Subcutaneous abdominal adipose tissue (tissue), 5 donors: ENCODE measurements at regions not wholly inside any gene's neighbourhood (a gene's known extent, or its start where the extent isn't known, plus 50 kb on each side); places are given as distances from the start of the nearest gene placed in this dataset.

Source experiments
- H3K27ac ChIP-seq: one replicate; pipeline ENCODE4 v1.7.0; 2013; ENCODE audit warnings: low read depth, mild to moderate bottlenecking, inconsistent platforms, low read length, moderate library complexity
- H3K27me3 ChIP-seq, 5 donors: one replicate each; pipeline ENCODE4 v1.7.0; 2013; ENCODE audit warnings: low read length in 5 of 5, inconsistent platforms in 1 of 5; ENCODE audit not compliant: control insufficient read depth in 5 of 5, insufficient read depth in 4 of 5
- H3K36me3 ChIP-seq, 5 donors: one replicate each; pipeline ENCODE4 v1.7.0; 2013; ENCODE audit warnings: low read length in 5 of 5; ENCODE audit not compliant: control insufficient read depth in 5 of 5, insufficient read depth in 5 of 5
- H3K4me1 ChIP-seq, 5 donors: one replicate each; pipeline ENCODE4 v1.7.0; 2013; ENCODE audit warnings: low read length in 5 of 5, mild to moderate bottlenecking in 3 of 5, moderate library complexity in 1 of 5; ENCODE audit not compliant: control insufficient read depth in 5 of 5, insufficient read depth in 5 of 5
- H3K4me3 ChIP-seq, 5 donors: one replicate each; pipeline ENCODE4 v1.7.0; 2013; ENCODE audit warnings: low read length in 5 of 5, low read depth in 1 of 5
- H3K9ac ChIP-seq, 5 donors: one replicate each; pipeline ENCODE4 v1.7.0; 2013; ENCODE audit warnings: low read length in 5 of 5, mild to moderate bottlenecking in 4 of 5, moderate library complexity in 3 of 5
- H3K9me3 ChIP-seq, 5 donors: one replicate each; pipeline ENCODE4 v1.7.0; 2013; ENCODE audit warnings: low read length in 5 of 5; ENCODE audit not compliant: control insufficient read depth in 5 of 5
- donor health status: healthy.
- donor health status: healthy.
- donor health status: healthy.
- donor health status: healthy.
- donor health status: healthy.

DNA sequence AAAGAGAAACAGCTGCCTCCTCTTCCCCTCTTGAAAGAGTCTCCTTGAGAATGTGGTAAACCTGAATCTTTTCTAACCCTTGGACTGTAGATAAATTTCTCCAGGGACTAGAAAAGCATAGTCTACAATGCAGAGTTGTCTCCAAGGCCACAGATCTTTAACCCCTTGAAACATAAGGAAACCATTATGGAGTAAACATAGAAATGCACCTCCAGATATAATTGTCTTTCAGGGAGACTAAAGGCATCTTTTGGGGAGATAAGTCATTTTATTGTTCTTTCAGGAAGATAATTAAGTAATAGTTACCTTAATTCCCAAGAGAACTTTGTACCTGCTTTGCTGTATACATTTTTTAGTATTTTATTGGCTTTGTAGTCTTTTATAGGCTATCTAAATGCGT lies 373.6 kb upstream of the GRIA1 start:
- Histone ChIP-seq H3K36me3 (no peaks in the 10 kb centered on the region), H3K27me3 (no peaks in the 10 kb centered on the region), H3K9me3 (no peaks in the 10 kb centered on the region), H3K27ac (no peak overlapping the region), H3K4me1 (no peaks in the 10 kb centered on the region), H3K4me3 (no peak overlapping the region), H3K9ac (no peak overlapping the region)

DNA sequence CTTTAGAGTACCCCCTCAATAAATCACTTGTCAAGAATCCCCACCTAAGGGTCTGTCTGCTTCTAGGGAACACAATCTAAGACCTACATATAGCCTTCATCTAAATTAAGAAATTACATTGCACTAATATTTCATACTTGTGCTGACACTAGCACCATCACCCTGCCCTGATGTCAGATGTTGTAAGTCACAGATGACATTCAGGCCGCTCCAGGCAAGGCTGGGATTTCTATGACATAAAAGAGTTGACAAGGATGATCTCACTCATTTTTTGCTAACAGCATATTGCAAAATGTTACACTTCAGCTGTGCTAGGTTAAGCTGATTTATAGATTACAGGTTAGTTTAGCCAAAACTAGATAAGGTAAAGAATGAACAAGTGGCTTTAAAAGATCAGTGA lies 372.5 kb upstream of the GRIA1 start:
- Histone ChIP-seq H3K9me3 (no peaks in the 10 kb centered on the region), H3K36me3 (no peaks in the 10 kb centered on the region), H3K4me3 (no peak overlapping the region), H3K27ac (no peak overlapping the region), H3K4me1 (no peaks in the 10 kb centered on the region), H3K9ac (no peak overlapping the region), H3K27me3 (no peaks in the 10 kb centered on the region)

DNA sequence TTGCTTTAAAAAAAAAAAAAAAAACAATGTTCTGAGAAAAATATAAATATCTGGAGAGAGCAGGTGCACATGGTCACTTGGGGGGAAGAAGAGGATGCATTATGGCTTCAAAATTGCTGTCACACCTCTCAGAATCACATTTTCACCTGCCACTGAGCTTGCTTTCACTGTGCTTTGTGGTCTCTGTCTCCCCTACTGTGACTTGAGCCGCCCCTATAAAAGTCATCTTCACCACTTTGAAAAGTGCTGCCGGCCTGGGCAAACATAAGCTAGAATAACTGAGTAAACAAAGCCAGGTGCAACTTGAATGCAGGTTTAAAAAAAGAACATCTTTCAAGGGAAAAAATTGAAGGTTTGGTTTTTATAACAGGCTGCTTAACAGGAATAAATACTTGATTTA lies 368.1 kb upstream of the GRIA1 start:
- H3K27me3 ChIP-seq, result no peaks in the 10 kb centered on the region
- no peak overlapping the region for H3K4me3 ChIP-seq
- no peak overlapping the region for H3K27ac ChIP-seq
- no peaks in the 10 kb centered on the region for H3K4me1 ChIP-seq
- no peaks in the 10 kb centered on the region for H3K9me3 ChIP-seq
- H3K36me3 ChIP-seq, result no peaks in the 10 kb centered on the region
- no peak overlapping the region for H3K9ac ChIP-seq

DNA sequence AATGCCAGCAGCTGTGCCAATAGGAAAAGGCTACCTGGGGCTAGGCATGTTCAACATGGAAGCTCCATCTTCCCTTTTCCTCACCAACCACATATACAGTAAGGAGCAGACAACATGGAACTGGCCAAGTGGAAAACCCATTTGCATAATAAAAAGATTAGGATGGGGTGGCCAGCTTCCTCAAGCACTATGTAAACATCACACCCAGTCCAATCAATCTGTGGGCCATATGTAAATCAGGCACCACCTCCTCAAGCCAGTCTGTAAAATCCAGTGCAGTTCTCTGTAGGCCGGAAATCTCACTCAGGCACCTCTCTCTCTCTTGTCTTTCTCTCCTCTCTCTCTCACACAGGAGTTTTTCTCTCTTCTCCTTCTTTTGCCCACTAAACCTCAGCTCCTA lies 360.2 kb upstream of the GRIA1 start:
- H3K4me3 ChIP-seq, result no peak overlapping the region

DNA sequence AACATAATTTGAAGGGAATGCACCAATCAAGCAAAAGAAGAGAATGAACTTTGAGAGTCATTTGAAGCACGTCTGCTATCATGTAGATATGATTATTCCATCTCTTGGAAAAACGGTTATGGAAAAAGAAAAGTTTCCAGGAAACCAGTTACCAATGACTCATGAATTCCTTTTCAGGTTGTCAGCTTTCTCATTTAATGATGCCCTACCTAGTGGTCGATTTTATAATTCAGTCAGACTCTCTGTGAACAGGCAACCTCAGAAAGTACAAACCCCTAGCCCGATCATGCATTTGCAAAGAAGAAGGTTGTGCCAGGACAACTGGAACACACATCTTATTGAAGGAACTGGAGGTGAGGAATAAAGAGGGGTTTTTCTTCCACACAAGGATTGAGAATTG lies 355.1 kb upstream of the GRIA1 start:
- no peaks in the 10 kb centered on the region for H3K4me1 ChIP-seq
- no peak overlapping the region for H3K9ac ChIP-seq
- H3K4me3 ChIP-seq, result no peak overlapping the region
- no peaks in the 10 kb centered on the region for H3K36me3 ChIP-seq
- no peaks in the 10 kb centered on the region for H3K9me3 ChIP-seq
- no peaks in the 10 kb centered on the region for H3K27me3 ChIP-seq
- no peak overlapping the region for H3K27ac ChIP-seq

More for the DNA sequence above, 360.2 kb upstream of the GRIA1 start:
- H3K4me1 ChIP-seq, result no peaks in the 10 kb centered on the region
- H3K9me3 ChIP-seq, result no peaks in the 10 kb centered on the region
- H3K36me3 ChIP-seq, result no peaks in the 10 kb centered on the region
- H3K27me3 ChIP-seq, result no peaks in the 10 kb centered on the region
- no peak overlapping the region for H3K9ac ChIP-seq
- H3K27ac ChIP-seq, result no peak overlapping the region

DNA sequence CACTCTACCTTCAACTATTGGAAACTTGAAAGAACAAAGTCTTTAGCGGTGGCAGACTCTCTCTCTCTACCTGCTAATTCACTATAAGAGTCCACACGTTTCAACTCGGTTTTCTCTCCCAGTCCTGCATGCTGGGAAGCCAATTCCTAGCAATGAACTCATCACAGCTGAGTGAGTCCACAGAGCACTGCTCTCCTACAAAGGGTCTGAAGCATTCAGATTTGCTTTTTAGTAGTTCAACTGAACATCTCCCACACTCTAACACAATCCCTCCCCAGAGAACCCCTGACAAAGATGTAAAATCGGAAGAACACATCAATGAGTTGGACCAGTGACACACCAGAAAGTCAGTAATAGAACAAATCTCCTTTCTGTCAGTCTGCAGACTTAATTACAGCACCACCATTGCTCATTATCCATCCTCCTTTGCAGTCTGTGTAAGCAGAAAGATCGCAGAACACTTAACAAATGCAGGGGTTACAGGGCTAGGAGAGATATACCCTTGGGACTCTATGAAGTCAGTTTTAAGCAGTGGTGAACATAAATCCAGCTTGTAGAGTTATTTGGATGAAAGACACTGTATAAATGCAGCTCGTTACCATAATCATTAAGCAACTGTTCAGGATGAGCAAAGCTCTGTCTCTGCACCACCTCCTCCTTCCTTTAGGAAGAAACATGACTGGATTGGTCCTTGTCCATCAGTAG lies 353.4 kb upstream of the GRIA1 start:
- H3K27me3 ChIP-seq, result no peaks in the 10 kb centered on the region
- no peaks in the 10 kb centered on the region for H3K4me1 ChIP-seq
- H3K27ac ChIP-seq, result no peak overlapping the region
- no peaks in the 10 kb centered on the region for H3K36me3 ChIP-seq
- no peak overlapping the region for H3K4me3 ChIP-seq
- H3K9ac ChIP-seq, result no peak overlapping the region
- no peaks in the 10 kb centered on the region for H3K9me3 ChIP-seq

DNA sequence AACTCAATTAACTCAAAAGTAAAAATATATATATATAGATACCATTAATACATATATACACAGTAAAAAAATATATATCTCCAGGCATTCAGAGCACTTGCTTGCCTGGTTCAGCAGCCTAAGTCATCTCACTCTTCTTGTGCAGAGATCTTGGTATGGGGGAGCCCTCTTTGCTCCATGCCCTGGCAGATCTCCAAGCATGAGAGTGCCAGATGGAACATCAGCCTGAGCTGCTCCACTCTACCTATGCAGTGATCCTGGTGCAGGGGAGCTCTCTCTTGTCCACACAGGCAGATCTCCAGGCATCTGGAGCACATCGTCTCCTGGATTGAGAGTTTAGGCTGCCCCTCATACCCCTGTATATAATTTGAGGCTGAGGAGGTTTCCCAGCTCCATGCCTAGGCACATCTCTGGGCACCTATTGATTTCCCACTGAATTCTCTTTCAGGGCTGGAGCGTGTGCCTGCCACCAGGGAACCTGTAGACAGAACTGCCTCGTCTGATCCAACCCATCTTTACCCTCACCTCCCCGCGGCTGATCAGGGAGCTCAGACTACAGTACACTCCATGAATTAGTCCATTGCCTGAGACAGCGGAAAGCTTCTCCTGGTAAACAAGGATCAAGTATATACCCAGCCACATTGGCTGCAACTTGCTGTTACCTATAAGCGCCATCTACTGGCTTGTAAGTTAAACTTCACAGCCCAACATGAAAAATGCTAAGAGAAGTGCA lies 342.4 kb upstream of the GRIA1 start:
- no peaks in the 10 kb centered on the region for H3K36me3 ChIP-seq
- H3K9me3 ChIP-seq, result peaks cover 0 to 10% (median 9%) of the 10 kb centered on the region in 5 donors
- H3K4me3 ChIP-seq, result no peak overlapping the region
- H3K27ac ChIP-seq, result no peak overlapping the region
- no peaks in the 10 kb centered on the region for H3K4me1 ChIP-seq
- H3K27me3 ChIP-seq, result no peaks in the 10 kb centered on the region
- H3K9ac ChIP-seq, result no peak overlapping the region

DNA sequence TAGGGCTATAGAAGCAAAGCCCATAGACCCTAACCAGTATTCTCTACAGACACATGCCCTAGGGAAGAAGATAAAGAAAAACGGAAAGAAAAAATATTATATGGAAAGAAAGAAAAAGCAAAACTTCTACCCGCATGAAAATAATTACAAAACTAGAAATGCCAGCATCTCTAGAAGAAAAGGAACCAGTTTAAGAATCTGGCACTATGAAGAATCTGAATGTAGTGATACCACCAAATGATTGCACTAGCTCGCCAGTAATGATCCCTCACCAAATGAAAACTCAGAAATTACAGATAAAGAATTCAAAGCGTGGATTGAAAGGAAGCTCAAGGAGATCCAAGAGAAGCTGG lies 341.9 kb upstream of the GRIA1 start:
- no peaks in the 10 kb centered on the region for H3K27me3 ChIP-seq
- H3K4me3 ChIP-seq, result no peak overlapping the region
- H3K9me3 ChIP-seq, result peaks cover 0 to 4% (median 4%) of the 10 kb centered on the region in 5 donors
- H3K9ac ChIP-seq, result no peak overlapping the region
- H3K36me3 ChIP-seq, result no peaks in the 10 kb centered on the region
- H3K4me1 ChIP-seq, result no peaks in the 10 kb centered on the region
- H3K27ac ChIP-seq, result no peak overlapping the region

DNA sequence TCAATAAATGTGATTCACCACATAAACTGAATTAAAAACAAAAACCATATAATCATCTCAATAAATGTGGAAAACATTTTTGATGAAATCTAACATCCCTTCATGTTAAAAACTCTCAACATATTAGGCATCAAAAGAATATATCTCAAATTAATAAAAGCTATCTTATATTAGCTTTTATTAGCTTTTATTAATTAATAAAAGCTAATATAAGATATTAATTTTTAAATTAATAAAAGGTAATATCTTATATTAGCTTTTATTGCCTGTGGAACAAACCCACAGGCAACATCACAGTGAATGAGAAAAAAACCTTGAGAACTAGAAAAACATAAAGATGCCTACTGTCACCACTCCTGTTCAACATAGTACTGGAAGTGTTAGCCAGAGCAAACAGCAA lies 338.9 kb upstream of the GRIA1 start:
- Histone ChIP-seq H3K36me3 (no peaks in the 10 kb centered on the region), H3K4me3 (no peak overlapping the region), H3K27me3 (no peaks in the 10 kb centered on the region), H3K9ac (no peak overlapping the region), H3K9me3 (no peaks in the 10 kb centered on the region), H3K4me1 (no peaks in the 10 kb centered on the region), H3K27ac (no peak overlapping the region)

DNA sequence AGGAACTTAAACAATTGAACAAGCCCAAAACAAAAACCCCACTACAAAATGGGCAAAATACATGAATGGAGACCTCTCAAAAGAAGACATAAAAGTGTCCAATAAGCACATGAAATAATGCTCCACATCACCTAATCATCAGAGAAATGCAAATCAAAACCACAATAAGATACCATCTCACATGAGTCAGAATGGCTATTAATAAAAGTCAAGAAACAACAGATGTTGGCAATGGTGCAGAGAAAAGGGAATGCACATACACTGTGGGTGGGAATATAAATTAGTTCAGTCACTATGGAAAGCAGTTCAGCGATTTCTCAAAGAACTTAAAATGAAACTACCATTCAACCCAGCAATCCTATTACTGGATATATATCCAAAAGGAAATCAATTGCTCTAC lies 337.4 kb upstream of the GRIA1 start:
- no peak overlapping the region for H3K9ac ChIP-seq
- no peaks in the 10 kb centered on the region for H3K9me3 ChIP-seq
- H3K27me3 ChIP-seq, result no peaks in the 10 kb centered on the region
- H3K4me3 ChIP-seq, result no peak overlapping the region
- H3K27ac ChIP-seq, result no peak overlapping the region
- no peaks in the 10 kb centered on the region for H3K36me3 ChIP-seq
- no peaks in the 10 kb centered on the region for H3K4me1 ChIP-seq
